NCI-H1930 (cell line): ENCODE measurements at regions not wholly inside any gene's neighbourhood (a gene's known extent, or its start where the extent isn't known, plus 50 kb on each side); places are given as distances from the start of the nearest gene placed in this dataset.

Experiments
- DNase-seq, 2 experiments: peaks; one replicate each; lab custom pipeline; 2025; lab: John Stamatoyannopoulos, UW

- no peak for DNase-seq
These were observed 258.3 kb downstream of the ETS1 start for GRCh38 chr11:128328955-128329551.

DNA sequence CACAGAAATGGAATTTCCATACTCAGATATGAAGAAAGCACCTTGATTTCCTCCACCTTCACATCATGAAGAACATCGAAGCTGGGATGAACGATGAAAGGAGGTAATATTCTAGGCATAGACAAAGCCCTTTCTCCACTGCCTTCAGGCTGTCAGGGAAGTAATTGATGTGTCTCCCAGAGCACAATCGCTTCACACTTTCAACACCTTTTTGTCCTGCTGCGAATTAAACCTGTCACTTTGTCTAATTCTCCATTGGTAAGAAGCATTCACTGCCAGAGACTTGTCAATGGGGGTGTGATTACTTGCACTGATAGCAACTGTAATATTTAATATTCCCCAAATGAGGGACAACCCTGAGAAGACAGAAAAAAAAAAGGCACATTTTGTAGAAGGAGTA is 260.1 kb downstream of the ETS1 start:
- DNase-seq = no peak

GRCh38 chr11:128326791-128327190 is 260.6 kb downstream of the ETS1 start:
- DNase-seq = no peak

DNA sequence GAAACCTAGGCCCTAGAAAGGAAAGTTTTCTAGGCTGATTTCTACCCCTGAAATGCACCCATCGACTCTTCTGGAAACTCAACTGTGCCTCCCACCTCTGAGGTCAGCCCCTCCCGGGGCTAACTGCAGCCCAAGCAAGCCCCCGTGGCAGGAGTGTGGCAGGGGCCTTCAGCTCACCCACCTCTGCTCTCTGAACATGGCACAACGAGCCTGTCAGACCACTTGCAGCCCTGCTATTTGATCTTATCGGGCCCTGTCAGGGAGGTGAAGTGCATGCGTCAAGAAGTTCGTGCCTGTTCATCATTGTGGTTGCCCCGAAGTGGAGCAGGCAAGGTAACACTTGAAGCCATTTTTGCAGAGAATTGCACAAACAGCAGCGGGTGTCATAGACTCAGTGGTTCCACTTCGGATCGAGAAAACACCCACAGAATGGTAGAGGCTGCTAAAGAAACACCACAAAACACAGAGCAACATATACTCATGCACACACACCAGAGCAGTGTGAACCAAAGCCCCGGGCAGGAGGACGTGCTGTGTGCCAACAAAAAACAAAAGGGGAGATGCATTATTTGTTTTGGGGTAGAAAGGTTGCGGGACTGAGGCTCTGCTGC is 262.7 kb downstream of the ETS1 start:
- no peak for DNase-seq

GRCh38 chr11:128324051-128324481 is 263.3 kb downstream of the ETS1 start:
- DNase-seq = no peak

GRCh38 chr11:128323381-128323780 is 264.0 kb downstream of the ETS1 start:
- no peak for DNase-seq

- no peak for DNase-seq
These were observed 268.4 kb downstream of the ETS1 start for GRCh38 chr11:128318856-128319474.

GRCh38 chr11:128316541-128317227 is 270.7 kb downstream of the ETS1 start:
- DNase-seq = no peak

DNA sequence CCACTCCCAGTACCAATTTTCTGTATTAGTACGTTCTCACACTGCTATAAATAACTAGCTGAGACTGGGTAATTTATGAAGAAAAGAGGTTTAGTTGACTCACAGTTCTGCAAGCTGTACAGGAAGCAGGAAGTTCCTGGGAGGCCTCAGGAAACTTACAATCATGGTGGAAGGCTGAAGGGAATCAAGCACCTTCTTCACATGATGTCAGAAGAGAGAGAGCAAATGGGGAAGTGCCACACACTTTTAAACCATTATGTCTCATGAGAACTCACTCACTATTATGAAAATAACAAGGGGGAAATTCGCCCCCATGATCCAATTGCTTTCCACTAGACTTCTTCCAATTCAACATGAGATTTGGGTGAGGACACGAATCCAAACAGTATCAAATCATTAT is 271.4 kb downstream of the ETS1 start:
- DNase-seq = no peak

- DNase-seq = no peak
These were observed 273.4 kb downstream of the ETS1 start for GRCh38 chr11:128313931-128314330.

DNA sequence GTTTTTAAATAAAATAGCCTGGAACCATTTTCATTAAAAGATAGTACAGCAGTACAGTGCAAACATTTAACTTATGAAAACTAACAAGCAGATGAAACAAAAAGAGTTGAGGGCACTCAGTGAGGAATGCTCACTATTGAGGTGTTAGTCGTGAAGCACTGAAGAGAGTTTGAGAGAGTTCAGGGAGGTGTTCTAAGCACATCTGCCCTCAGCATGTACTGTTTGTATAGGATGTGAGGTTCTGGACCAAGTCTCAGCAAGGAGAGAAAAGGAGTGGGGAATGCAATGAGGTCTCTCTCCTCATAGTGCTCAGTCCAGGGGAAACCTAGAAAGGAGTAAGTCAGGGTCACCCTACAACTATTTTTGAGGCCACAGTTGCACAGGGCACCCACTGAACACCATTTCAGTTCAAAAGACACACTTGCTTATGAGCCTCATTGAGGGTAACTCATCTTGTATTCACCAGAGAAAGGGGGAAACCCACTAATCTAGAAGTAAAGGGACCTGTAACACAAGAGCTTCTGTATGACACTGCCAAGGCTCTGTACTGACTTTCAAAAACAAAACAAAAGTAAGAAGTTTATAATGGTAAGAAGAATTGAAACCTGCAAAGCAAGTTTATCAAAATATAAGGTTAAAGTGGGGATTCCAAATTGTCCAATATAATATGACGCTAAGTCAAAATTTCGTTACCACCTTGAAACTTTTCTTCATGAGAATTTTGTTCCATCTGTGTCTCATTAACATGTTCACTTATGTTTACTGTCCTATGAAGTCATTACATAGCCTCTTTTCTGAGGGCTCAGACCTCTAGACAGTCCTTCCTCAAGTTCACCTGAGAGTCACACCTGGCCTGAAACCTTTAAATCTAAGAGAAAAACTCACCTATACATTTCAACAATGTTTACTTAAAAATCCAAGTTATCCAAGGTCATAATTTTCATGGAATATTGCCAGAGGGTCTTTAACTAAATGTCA is 275.3 kb downstream of the ETS1 start:
- no peak for DNase-seq

DNA sequence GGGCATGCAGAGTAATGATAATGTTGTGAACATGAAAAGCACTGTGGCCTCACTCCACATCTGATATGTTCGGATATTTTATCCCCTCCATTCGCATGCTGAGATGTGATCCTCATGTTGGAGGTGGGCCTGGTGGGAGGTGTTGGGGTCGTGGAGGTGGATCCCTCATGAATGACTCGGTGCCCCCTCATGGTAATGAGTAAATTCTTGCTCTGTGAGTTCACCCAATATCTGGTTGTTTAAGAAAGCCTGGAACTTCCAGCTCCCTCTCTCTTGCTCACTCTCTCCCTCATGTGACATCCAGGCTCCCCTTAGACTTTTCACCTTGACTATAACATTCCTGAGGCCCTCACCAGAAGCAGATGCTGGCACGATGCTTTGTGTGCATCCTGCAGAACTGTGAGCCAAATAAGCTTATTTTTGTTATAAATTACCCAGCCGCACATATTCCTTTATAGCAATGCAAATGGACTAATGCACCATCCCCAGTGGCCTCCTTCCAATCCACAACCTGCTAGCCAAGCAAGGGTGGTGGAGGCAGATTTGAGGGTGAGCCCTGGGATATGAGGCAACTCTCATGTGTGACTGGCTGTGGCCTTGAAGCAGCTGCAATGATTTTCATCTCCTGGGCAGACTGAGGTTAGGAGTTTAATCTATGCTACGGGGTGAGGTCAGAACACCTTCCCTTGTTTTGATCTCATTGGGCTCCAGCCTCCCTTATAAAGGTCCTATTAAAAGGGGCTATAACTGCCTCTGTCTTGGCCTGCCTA is 276.5 kb downstream of the ETS1 start:
- DNase-seq = no peak

- no peak for DNase-seq
These were observed 277.4 kb downstream of the ETS1 start for GRCh38 chr11:128310005-128310404.

GRCh38 chr11:128308794-128309193 is 278.6 kb downstream of the ETS1 start:
- no peak for DNase-seq

DNA sequence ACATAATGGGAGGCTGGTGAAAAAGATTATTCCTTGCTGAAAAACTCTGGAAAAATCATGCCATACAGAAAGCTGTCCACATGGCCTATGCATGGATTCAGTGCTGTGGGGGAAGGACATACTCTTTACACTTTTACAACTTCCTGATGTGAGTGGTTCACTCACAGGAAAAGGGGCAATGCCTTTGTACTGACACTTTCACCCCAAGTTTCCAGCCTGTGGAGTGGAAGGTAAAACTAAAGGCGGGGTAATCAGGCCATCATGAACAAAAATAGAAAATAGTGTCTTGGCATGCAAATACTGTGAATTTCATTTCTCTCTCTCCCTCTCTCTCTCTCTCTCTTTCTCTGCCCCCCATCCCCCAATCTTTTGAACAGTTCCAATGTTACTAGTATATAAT is 281.8 kb downstream of the ETS1 start:
- no peak for DNase-seq

DNA sequence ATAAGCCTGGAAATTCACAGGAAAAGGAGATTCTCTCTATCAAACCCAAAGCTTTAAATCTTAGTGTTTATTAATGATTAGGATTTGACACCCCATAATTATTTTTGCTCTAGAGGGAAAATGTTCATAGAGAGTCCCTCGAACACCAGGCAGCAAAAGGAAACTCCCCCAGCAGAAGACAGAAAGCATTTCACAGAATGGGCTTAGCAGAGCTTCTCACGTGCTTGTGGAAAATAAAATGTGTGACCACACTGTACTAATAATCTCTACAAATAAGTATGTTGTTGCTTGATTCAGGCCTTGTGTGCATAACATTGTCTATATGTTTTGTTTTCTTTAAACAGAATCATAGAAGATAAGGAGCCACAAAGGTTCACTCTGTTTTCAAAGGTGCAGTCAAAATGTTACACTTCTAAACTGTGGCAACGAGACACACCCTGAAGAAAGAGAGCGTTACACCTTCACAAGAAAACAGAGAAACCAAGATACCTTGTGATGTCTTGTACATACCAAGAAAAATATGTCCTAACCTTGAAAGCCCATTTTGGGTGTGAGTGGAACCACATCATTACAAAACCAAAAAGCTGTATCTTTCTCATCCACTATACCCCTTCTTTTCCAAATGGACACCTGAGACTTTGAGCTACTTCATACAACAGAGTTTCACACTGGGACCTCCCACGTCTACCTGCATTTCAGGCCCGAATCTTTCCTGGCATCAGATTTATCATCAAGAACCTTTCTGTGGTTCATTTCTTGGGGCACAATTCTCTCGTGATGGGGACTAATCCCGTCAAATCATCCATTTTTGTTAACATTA is 282.5 kb downstream of the ETS1 start:
- DNase-seq = no peak

DNA sequence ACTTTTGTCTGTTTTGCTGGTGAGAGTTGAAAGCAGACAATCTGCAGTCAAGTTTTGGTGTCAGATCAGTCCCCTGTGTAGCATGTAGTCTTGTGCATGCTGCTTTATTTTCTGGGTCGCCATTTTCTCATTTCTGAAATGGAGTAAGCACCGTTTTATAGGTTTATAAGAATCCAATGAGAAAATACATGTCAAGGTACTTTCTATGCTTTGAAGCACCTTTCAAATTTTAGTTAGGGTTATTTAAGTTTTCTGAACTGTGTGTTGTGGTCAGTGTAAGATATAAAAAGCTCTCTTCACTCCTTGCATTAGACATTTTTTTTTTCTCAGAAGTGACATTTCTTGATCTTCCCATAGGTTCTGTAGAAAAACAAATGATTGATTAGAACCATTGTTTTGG is 283.2 kb downstream of the ETS1 start:
- DNase-seq = no peak

DNA sequence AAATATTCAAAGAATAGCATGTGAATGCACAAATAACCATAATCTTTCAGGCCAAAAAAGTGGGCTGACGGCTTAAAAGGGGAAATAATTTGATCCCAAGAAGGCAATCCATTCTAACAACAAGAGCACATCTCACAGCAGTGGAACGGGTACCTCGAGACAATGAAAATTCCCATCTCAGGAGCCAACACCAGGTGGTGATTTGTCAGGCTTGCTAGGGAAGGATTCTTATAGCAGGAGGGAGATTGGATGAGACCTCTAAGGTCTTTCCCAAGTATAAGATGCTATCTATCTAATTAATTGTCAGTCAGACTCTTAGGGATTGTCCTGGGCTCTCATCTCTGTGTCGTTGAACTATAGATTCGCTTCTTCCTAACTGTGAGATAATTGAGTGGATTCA is 284.0 kb downstream of the ETS1 start:
- no peak for DNase-seq

DNA sequence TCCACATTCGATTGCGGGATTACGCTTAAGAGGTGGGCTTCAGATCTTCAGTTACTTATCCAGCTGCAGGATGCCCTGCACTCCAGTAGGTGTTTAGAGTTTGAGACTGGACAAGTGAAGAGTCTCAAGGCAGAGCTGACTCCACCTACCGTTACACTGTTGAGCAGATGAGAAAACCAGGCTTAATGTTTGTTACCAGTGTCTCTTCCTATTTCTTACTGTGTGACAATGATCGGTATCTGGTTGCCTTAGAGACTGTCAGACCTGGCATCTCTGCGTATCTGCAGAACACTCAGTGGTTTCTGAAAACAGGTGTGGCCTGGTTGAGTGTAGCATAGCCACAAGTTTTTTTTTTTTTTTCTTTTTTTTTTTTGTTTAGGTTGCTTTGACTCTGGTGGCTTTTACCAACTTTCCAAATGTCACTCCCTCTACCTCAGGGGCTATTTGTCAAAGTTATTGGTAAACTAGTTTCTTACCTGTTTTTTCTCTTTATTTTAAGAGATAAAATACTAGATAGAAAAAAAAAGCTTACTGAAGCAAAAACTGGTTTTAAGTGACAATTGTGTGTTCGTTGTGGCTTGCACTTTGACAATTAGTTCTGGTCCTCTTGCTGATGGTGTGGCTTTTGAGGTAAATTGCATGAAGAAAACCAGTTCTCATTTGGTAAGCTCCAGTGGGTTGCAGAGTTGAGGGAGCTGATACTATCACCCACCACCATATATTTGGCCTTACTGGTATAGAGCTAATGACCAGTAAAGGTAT is 284.8 kb downstream of the ETS1 start:
- DNase-seq = no peak

DNA sequence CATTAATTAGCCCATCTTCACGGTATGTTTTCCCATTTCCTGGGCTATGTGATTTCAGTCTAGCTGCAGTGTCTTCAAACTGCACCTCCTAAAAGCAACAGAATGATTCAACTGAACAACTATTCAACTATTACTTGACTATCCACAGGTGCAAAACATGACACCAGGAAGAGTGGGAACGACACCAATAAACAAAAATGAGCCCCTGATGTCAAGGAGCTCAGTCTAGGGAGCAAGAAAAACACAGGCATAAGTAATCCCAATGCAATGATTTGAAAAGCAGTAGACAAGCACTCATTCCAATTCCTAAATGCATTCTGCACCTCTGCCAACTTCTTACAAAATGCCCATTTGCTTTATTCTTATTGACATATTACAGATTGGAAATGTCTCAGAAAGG is 285.6 kb downstream of the ETS1 start:
- no peak for DNase-seq
